Gastroesophageal sphincter (tissue), 2 donors: ENCODE measurements at regions not wholly inside any gene's neighbourhood (a gene's known extent, or its start where the extent isn't known, plus 50 kb on each side); places are given as distances from the start of the nearest gene placed in this dataset.

ENCODE experiments used
- POLR2A ChIP-seq, 2 donors: fragments of 450-650 bp; IDR thresholded peaks; one replicate each; pipeline ENCODE4 v1.6.1; 2017; ENCODE audit warnings: antibody characterized with exemption in 2 of 2, mild to moderate bottlenecking in 2 of 2, moderate library complexity in 1 of 2
- POLR2AphosphoS5 ChIP-seq: sonication (generic); formaldehyde crosslinking; IDR thresholded peaks from one replicate; pipeline ENCODE4 v1.6.1; 2017; ENCODE audit warnings: antibody characterized with exemption

DNA sequence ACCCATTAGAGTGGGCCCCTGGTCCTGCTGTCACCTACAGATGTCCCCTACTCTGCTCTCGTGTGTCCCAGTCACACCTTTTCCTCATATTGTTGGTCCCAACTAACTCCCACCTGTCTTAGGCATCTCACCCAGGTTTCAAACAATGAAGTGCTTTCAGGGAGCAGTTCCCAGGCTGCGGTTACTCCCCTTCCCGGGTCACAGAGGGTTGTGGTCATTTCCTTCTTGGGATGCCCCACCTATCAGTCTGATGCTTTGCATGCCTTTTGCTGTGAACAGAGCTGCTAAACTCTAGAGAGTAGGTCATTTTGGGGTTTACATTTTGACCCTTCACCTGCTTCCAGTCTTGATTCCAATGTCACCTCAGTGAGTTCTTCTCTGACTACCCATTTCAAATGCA, 181.6 kb downstream of the CDC5L start:
- no peak for TF ChIP-seq POLR2A (IDR thresholded peaks at IDR 0.05)
- no peak for TF ChIP-seq POLR2AphosphoS5
